HG03060 (cell line): ENCODE measurements at regions not wholly inside any gene's neighbourhood (a gene's known extent, or its start where the extent isn't known, plus 50 kb on each side); places are given as distances from the start of the nearest gene placed in this dataset.

Experiments
- ATAC-seq: cut with Tn5 transposase; IDR thresholded peaks from one replicate; pipeline ENCODE4 v1.9.1; 2021; ENCODE audit warnings: low read depth, moderate number of reproducible peaks; ENCODE audit not compliant: unreplicated experiment

GRCh38 chr10:107847620-107848019, 683.1 kb upstream of the SORCS1 start:
- peak; percentile 73 for ATAC-seq

- ATAC-seq = no peak
Measured at GRCh38 chr10:107834706-107835105, 670.2 kb upstream of the SORCS1 start.

GRCh38 chr10:107831772-107832171, 667.3 kb upstream of the SORCS1 start:
- ATAC-seq = no peak

- ATAC-seq = no peak
Measured at GRCh38 chr10:107829161-107829560, 664.7 kb upstream of the SORCS1 start.

GRCh38 chr10:107826171-107826570, 661.7 kb upstream of the SORCS1 start:
- no peak for ATAC-seq

- ATAC-seq = no peak
Measured at GRCh38 chr10:107814865-107815487, 650.5 kb upstream of the SORCS1 start.

GRCh38 chr10:107813451-107814162, 649.1 kb upstream of the SORCS1 start:
- ATAC-seq = no peak

- no peak for ATAC-seq
Measured at GRCh38 chr10:107809889-107810288, 645.4 kb upstream of the SORCS1 start.

GRCh38 chr10:107807836-107808235, 643.3 kb upstream of the SORCS1 start:
- ATAC-seq = no peak

GRCh38 chr10:107806026-107806425, 641.5 kb upstream of the SORCS1 start:
- ATAC-seq = no peak

GRCh38 chr10:107803546-107803945, 639.0 kb upstream of the SORCS1 start:
- ATAC-seq = no peak

GRCh38 chr10:107800061-107800460, 635.6 kb upstream of the SORCS1 start:
- no peak for ATAC-seq

GRCh38 chr10:107790271-107790670, 625.8 kb upstream of the SORCS1 start:
- no peak for ATAC-seq

- no peak for ATAC-seq
Measured at GRCh38 chr10:107771066-107771465, 606.6 kb upstream of the SORCS1 start.

- ATAC-seq = no peak
Measured at GRCh38 chr10:107767185-107767584, 602.7 kb upstream of the SORCS1 start.

GRCh38 chr10:107754814-107755213, 590.3 kb upstream of the SORCS1 start:
- no peak for ATAC-seq

GRCh38 chr10:107749235-107749634, 584.7 kb upstream of the SORCS1 start:
- no peak for ATAC-seq

- no peak for ATAC-seq
Measured at GRCh38 chr10:107747851-107748250, 583.3 kb upstream of the SORCS1 start.

GRCh38 chr10:107741971-107742370, 577.5 kb upstream of the SORCS1 start:
- ATAC-seq = no peak

- no peak for ATAC-seq
Measured at GRCh38 chr10:107740962-107741690, 576.6 kb upstream of the SORCS1 start.

GRCh38 chr10:107739951-107740350, 575.4 kb upstream of the SORCS1 start:
- ATAC-seq = no peak
